Stimulated activated CD4-positive, alpha-beta T cell treated with anti-CD3 and anti-CD28 coated beads, Interleukin-2, amount 100 ng/mL, for 24 hours (primary cell): ENCODE measurements at regions not wholly inside any gene's neighbourhood (a gene's known extent, or its start where the extent isn't known, plus 50 kb on each side); places are given as distances from the start of the nearest gene placed in this dataset.
"Not testable (repeated sequence)": the region's sequence is repeated elsewhere in the genome, so short reads cannot be mapped to it uniquely, and the experiment has no call there.

ENCODE experiments used
- DNase-seq, 2 donors: peaks; one replicate each; pipeline ENCODE4 v3.0.0-alpha.2; 2020

- no peak for DNase-seq
Measured at GRCh38 chr1:213602796-213603486, 384.8 kb upstream of the PROX1 start.

DNA sequence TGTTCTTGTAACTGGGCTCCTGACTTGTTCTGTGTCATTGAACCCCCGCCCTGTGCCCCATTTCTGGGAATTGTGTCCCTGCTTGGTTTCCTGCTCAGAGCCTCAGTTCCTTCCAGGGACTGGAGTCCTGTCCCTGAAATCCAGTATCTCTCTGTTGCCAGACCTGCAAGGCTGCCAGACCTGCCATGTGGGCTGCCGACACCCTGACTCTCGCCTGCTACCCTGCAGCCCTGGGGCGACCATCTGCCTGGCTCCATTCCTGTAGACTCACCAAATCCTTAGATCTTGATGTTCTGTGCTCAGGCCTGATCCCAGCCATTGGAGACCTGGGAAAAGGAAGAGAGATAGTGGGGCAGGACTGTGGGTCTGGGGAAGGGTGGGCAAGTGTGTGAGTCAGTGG, 383.3 kb upstream of the PROX1 start:
- no peak for DNase-seq

DNA sequence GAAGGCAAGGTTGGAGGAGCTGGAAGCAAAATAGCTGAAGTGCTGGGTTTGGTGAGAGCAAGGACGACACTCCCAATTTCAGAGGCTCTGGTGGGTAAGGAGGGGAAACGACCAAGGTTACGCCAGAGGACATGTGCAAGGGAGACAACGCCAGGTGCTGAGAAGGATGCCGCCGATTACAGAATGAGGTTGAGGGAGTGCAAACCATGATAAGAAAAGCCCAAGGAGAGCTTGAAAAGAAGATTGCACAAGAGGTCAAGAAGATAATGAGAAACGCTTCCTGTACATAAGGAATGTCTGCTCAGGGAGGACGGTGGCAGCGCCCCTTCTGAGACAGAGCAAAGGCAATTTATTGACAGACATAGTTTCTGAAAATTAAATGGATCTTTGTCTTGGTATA, 382.0 kb upstream of the PROX1 start:
- no peak for DNase-seq

- DNase-seq: no peak
Measured at GRCh38 chr1:213606252-213606820, 381.4 kb upstream of the PROX1 start.

DNA sequence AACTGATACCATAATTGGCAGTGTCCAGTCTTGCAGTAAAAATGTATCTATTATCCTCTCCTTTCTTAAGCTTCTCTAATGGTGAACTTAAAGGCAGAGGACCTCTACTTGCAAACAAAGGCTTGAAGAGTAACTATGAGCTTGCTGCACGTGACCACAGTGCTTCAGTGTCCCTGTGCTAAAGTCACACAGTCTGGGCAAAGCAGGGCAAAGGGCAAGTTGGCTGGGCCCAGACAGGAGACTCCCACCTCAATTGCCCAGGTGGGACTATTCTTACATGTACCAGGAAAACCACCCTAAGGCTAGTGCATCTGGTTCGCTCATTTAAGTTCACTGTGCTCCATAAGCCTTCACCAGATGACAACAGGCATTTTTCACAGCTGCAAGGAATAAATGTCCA, 374.2 kb upstream of the PROX1 start:
- no peak for DNase-seq

DNA sequence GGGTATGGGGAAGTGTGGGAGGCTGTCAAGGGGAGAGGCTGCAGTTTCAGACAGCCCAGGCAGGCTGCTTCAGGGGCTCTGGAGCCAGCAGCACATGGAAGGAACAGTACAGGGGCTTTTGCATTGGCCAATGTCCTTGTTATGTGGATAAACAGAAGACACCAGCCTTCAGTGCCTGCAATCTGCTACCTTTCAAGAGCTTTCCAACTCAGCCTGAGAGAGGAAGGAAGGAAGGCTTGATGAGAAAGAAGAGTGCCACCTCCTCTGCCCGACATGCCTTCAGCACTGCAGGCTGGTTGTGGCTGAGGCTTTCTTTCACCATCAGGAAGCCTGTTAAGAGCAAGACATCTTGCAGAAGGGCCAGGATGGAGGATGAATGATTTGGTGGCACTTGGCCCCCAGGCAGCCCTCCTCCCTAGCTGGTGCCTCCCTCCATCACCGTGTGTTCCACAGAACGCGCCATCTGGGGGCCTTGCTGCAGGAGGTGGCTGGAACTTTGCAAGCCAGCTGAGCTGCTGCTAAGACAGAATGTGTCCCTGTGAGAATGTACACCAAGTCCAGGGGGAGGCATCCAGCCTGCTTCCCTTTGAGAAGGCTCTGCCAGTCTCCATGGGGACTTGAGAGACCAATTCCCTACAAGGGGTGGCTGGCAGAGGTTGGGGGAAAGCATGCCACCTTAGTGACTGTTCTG, 372.4 kb upstream of the PROX1 start:
- DNase-seq: no peak

DNA sequence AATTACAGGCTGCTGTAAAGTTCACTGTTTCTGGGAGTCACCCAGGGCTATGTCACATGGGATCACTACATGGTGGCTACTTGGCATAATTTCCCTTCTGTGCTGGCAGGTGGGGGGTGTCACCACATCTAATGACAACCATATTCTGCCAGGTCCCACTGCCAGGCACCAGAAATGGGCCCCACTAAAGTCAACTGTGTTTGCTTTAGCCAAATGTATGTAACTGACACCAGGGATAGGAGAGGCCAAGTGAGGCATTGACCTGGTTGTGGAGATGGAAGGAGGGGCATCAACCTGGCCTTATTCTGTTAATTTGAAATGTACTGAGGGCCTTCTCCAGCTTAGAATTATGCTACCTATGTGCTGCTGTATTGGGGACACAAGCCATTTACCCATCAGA, 370.6 kb upstream of the PROX1 start:
- DNase-seq: no peak

- DNase-seq: no peak
Measured at GRCh38 chr1:213618094-213618493, 369.7 kb upstream of the PROX1 start.

GRCh38 chr1:213619026-213619425, 368.7 kb upstream of the PROX1 start:
- no peak for DNase-seq

- DNase-seq: no peak
Measured at GRCh38 chr1:213621077-213621476, 366.7 kb upstream of the PROX1 start.

DNA sequence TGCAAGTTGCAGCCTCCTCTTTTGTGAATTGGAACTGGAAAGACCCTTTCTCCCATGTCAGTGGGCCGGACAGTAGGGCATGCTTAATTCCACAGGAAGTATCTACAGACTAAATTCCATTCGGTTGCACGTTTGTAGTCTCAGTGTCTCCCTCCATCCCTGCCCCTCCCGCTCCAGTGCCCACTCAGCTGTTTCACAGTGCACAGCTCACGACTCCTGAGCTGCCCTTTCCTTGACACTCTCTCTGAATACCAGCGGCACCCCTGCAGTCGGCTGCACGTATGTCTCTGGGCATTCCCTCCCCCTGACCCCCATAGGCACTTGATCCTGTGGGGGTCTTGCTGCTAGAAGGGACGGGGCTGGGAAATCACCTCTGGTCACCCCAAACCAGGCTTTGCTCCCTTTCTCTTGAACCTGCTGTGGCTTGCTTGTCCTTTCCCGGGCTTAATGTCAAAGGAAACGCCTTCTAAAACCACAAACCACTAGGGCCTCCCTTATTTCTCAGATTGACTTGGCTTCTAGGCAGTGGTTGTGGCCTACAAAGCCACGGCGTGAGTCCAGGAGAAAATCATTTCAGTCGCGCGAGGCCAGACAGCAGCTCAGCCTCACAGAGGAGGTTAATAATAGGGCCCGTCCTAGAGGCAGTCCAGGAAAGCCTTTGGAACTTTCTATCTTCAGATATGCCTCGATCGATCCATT, 365.3 kb upstream of the PROX1 start:
- DNase-seq: peak in 1 of 2 donors; percentile 15

DNA sequence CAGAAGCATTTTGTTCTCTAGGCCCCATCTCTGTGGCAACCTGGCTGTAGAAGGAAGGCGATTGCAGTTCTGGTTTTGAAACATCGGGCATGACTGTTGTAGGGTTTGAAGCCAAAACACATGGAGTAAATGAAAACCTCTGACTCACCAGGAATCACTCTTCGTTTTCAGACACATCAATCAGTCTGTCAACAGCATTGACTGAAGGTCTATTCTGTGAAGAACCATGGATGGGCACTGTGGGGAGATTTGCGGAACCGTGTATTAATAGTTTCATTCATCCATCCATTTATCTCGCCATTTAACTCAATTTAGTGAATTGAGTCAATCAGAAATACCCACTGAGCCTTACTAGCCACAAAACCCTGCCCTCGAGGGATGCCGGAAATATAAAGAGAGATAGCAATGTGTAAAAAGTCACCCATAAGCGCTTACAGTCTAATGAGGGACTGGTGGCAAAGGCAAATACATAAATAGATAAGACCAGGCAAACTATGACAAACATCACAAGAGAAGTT, 364.6 kb upstream of the PROX1 start:
- DNase-seq: no peak

GRCh38 chr1:213623862-213624261, 363.9 kb upstream of the PROX1 start:
- no peak for DNase-seq

- DNase-seq: not testable (repeated sequence)
Measured at GRCh38 chr1:213636778-213637177, 351.0 kb upstream of the PROX1 start.

GRCh38 chr1:213641312-213641711, 346.5 kb upstream of the PROX1 start:
- no peak for DNase-seq

DNA sequence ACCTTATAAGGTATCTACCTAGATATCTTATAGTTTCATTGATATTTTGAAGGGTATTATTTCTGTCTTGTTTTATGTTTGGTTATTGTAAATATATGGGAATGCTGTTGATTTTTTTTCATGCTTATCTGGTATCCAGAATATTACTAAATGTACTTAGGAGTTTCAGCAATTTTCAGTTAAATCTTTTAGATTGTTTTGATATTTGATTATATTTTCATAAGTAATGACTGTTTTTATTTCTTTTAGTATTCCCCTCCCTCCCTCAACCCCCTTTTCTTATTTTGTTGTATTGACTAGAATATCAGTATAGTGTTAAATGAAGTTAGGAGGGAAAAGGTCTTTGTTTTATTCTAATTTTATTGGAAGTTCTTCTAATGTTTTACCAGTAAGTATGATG, 344.4 kb upstream of the PROX1 start:
- DNase-seq: no peak

GRCh38 chr1:213647864-213648650, 339.7 kb upstream of the PROX1 start:
- no peak for DNase-seq

DNA sequence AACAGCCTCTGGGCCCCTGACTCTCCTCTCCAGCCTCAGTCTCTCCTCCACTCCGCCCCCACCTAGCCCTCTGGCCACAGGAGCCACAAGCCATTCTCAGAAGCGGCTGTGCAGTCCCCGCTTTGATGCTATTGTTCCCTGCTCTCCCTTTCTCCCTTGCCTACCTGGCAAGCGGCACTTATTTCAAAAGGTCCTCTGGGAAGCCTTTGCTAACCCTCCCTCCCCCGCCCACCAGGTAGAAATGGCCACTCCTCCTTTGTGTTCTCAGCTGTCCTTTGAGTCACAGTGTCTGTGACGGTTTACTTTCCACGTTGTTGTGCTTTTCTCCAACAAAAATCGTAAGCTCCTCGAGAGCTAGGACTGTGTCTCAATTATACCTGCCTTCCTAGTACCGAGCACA, 338.4 kb upstream of the PROX1 start:
- no peak for DNase-seq

DNA sequence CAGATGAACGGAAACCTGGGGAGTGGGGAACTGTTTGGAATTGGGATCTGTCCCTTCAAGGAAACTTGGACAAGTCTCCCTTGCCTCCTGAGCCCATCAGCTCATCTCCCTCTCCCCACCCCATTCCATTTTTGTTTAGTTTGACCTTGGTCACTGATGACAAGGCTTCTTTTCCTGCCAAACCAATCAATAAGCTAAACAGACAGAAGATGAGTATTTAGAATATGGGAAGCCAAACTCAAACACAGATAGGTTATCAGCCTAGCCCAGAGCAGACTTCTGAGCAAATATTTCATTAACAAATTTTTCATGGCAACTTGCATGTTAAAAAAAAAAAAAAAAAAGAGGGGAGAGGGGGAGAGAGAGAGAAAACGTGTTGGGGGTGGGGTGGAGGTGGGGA, 337.2 kb upstream of the PROX1 start:
- no peak for DNase-seq

DNA sequence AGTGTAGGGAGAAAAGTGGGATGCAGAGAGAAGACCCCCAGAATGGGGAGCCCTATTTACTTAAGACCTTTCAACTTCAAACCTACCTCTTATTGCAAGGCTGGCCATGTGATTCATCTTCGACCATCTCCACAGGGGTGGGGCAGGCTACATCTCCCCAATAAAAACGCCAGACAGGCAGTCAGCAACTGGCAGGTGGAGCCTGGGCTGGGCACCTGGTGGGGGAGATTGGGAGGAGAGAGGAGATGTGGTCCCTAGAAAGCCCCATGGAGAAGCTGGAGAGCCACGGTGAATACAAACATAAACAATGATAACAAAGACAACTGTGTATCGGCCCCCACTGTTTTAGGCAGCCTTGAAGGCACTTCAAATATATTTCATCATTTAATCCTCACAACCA, 336.7 kb upstream of the PROX1 start:
- no peak for DNase-seq

DNA sequence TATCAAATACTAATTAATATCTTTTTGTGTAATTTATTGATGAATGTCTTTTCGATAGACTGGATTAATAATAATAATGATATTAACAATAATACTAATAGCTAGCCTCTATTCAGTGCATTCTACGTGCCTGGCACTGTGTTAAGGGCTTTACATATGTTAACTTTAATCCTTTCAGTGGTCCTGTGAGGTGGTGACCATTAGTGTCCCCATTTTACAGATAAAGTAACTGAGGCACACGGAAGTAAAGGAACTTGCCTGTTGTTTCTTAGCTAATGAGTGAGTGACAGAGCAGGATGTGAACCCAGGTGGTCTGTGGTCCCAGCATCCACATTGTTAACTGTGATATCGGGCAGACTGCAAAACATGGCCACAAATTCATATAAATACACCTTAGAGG, 335.7 kb upstream of the PROX1 start:
- DNase-seq: no peak

DNA sequence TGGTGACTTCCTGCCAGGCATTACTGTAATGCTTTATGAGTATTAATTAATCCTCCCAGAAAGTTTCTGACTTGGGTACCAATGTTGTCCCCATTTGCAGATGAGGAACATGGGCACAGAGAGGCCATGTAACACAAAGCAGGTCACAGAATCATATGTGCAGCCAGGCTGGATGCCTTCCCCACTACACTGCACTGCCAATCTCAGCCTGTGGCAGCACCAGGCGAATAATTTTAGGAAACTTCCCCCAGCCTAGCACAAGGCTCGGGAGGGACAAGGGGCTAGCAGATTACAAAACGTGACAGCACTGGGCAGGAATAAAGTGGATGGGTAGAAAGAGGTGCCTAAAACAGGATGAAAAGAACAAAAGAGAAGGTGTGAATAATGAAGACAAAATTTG, 331.7 kb upstream of the PROX1 start:
- no peak for DNase-seq

- no peak for DNase-seq
Measured at GRCh38 chr1:213656503-213656902, 331.3 kb upstream of the PROX1 start.
